HG03571 (cell line): ENCODE measurements at regions not wholly inside any gene's neighbourhood (a gene's known extent, or its start where the extent isn't known, plus 50 kb on each side); places are given as distances from the start of the nearest gene placed in this dataset.
"Not testable (repeated sequence)": the region's sequence is repeated elsewhere in the genome, so short reads cannot be mapped to it uniquely, and the experiment has no call there.

Source experiments
- ATAC-seq: cut with Tn5 transposase; IDR thresholded peaks from one replicate; pipeline ENCODE4 v1.9.1; 2021; ENCODE audit not compliant: unreplicated experiment

GRCh38 chr1:80594013-80594412 lies 1206.7 kb upstream of the ADGRL2 start:
- ATAC-seq = no peak

GRCh38 chr1:80593197-80593596 lies 1207.5 kb upstream of the ADGRL2 start:
- ATAC-seq = no peak

- ATAC-seq = no peak
Observed at GRCh38 chr1:80582980-80583379, 1217.8 kb upstream of the ADGRL2 start.

- no peak for ATAC-seq
Observed at GRCh38 chr1:80579055-80579454, 1221.7 kb upstream of the ADGRL2 start.

GRCh38 chr1:80566867-80567266 lies 1233.9 kb upstream of the ADGRL2 start:
- ATAC-seq = no peak

GRCh38 chr1:80566123-80566522 lies 1234.6 kb upstream of the ADGRL2 start:
- no peak for ATAC-seq

GRCh38 chr1:80565406-80565805 lies 1235.3 kb upstream of the ADGRL2 start:
- ATAC-seq = no peak

GRCh38 chr1:80542231-80542630 lies 1258.5 kb upstream of the ADGRL2 start:
- no peak for ATAC-seq

- no peak for ATAC-seq
Observed at GRCh38 chr1:80540596-80540995, 1260.1 kb upstream of the ADGRL2 start.

GRCh38 chr1:80540149-80540548 lies 1260.6 kb upstream of the ADGRL2 start:
- no peak for ATAC-seq

GRCh38 chr1:80539298-80539697 lies 1261.4 kb upstream of the ADGRL2 start:
- ATAC-seq = not testable (repeated sequence)

GRCh38 chr1:80536461-80536860 lies 1264.3 kb upstream of the ADGRL2 start:
- ATAC-seq = no peak

GRCh38 chr1:80535466-80535865 lies 1265.3 kb upstream of the ADGRL2 start:
- no peak for ATAC-seq

GRCh38 chr1:80534606-80535360 lies 1266.0 kb upstream of the ADGRL2 start:
- ATAC-seq = no peak

GRCh38 chr1:80533775-80534334 lies 1266.9 kb upstream of the ADGRL2 start:
- ATAC-seq = no peak

GRCh38 chr1:80533093-80533492 lies 1267.6 kb upstream of the ADGRL2 start:
- no peak for ATAC-seq

GRCh38 chr1:80531182-80531581 lies 1269.6 kb upstream of the ADGRL2 start:
- ATAC-seq = no peak

GRCh38 chr1:80529546-80529945 lies 1271.2 kb upstream of the ADGRL2 start:
- ATAC-seq = no peak

GRCh38 chr1:80523861-80524260 lies 1276.9 kb upstream of the ADGRL2 start:
- ATAC-seq = no peak

- not testable (repeated sequence) for ATAC-seq
Observed at GRCh38 chr1:80523071-80523470, 1277.7 kb upstream of the ADGRL2 start.

- no peak for ATAC-seq
Observed at GRCh38 chr1:80520949-80521348, 1279.8 kb upstream of the ADGRL2 start.

GRCh38 chr1:80517062-80517461 lies 1283.7 kb upstream of the ADGRL2 start:
- no peak for ATAC-seq
